GM12878 (cell line): ENCODE measurements at regions not wholly inside any gene's neighbourhood (a gene's known extent, or its start where the extent isn't known, plus 50 kb on each side); places are given as distances from the start of the nearest gene placed in this dataset.

Source experiments
- ATAC-seq: fragments of 200-7000 bp; cut with Tn5 transposase; 3 replicates; pipeline ENCODE4 v1.9.1; 2020; ENCODE audit warnings: mild to moderate bottlenecking, moderate library complexity
- BruUV-seq: library from RNA; stranded (reverse); fragments of 400-500 nt; replicated peaks from 2 replicates; lab custom pipeline; 2021; lab: Mats Ljungman, UMichigan
- CTCF ChIA-PET: fragments of 300-600 bp; sonication (Branson Sonifier 250); formaldehyde crosslinking; extraction: SDS; loops from one replicate; lab custom pipeline; 2021; ENCODE audit warnings: inconsistent platforms; lab: Yijun Ruan, JAX
- POLR2A ChIA-PET: fragments of 350-600 bp; formaldehyde crosslinking; extraction: SDS; loops from one replicate; lab custom pipeline; 2021; ENCODE audit warnings: inconsistent platforms; lab: Charles Lee
- RAD21 ChIA-PET: fragments of 300-600 bp; sonication (Branson Sonifier 250); formaldehyde crosslinking; loops from one replicate; lab custom pipeline; 2023; ENCODE audit warnings: antibody characterized with exemption; ENCODE audit not compliant: unreplicated experiment; lab: Charles Lee
- SMC1A ChIA-PET: fragments of 300-600 bp; sonication (Branson Sonifier 250); formaldehyde crosslinking; loops from one replicate; lab custom pipeline; 2023; ENCODE audit not compliant: unreplicated experiment, uncharacterized antibody; lab: Charles Lee
- DNase-seq: peaks from one replicate; pipeline ENCODE4 v3.0.0-alpha.2; 2011; ENCODE audit warnings: low read depth, low spot score
- FAIRE-seq: peaks from 3 replicates; lab custom pipeline; 2011; peaks lifted over from hg19 to GRCh38; lab: Jason Lieb, UNC
- H2AFZ ChIP-seq: 2 replicates; pipeline ENCODE4 v1.6.0; 2011; ENCODE audit warnings: low read depth, low read length, control low read depth; ENCODE audit not compliant: control insufficient read depth
- H3K27ac ChIP-seq: 2 replicates; pipeline ENCODE4 v1.5.1; 2011; ENCODE audit warnings: control low read depth; ENCODE audit not compliant: control insufficient read depth, insufficient read depth
- H3K27me3 ChIP-seq, 2 experiments: replicated peaks in 1 of 2; 2 replicates each; pipeline versions ENCODE4 v1.6.0 to v1.6.1; 2011; ENCODE audit warnings: low read length in 1 of 2; ENCODE audit not compliant: control insufficient read depth in 2 of 2, insufficient read depth in 2 of 2
- H3K36me3 ChIP-seq, 2 experiments: 2 replicates each; pipeline ENCODE4 v1.5.1; 2011; ENCODE audit warnings: low read length in 1 of 2; ENCODE audit not compliant: control insufficient read depth in 2 of 2, insufficient read depth in 2 of 2
- H3K4me1 ChIP-seq: 2 replicates; pipeline ENCODE4 v1.6.1; 2011; ENCODE audit warnings: mild to moderate bottlenecking, low read length, moderate library complexity, mixed read lengths; ENCODE audit not compliant: control insufficient read depth, insufficient read depth
- H3K4me2 ChIP-seq: 2 replicates; pipeline ENCODE4 v1.6.0; 2011; ENCODE audit warnings: control low read depth; ENCODE audit not compliant: control insufficient read depth, insufficient read depth
- H3K4me3 ChIP-seq: fragments of 200-600 bp; sonication (generic); 2 replicates; pipeline ENCODE4 v1.5.1; 2016
- H3K79me2 ChIP-seq: 2 replicates; pipeline ENCODE4 v1.6.0; 2011; ENCODE audit warnings: low read length; ENCODE audit not compliant: control insufficient read depth, insufficient read depth
- H3K9ac ChIP-seq: 2 replicates; pipeline ENCODE4 v1.8.0; 2011; ENCODE audit warnings: low read length, control low read depth, mixed read lengths; ENCODE audit not compliant: control insufficient read depth, insufficient read depth
- H3K9me3 ChIP-seq: replicated peaks from 3 replicates; pipeline ENCODE4 v1.5.1; 2011; ENCODE audit warnings: mild to moderate bottlenecking, low read length; ENCODE audit not compliant: control insufficient read depth, insufficient read depth
- H4K20me1 ChIP-seq: 2 replicates; pipeline ENCODE4 v1.6.0; 2011; ENCODE audit not compliant: control insufficient read depth, insufficient read depth
- CHD2 ChIP-seq: IDR thresholded peaks from 2 replicates; pipeline ENCODE4 v1.6.1; 2011; ENCODE audit warnings: low read depth, low read length, improper control_type of control experiment, borderline replicate concordance
- FOS ChIP-seq: IDR thresholded peaks from 3 replicates; pipeline ENCODE4 v1.6.1; 2011; ENCODE audit warnings: borderline replicate concordance; ENCODE audit not compliant: insufficient read length; ENCODE audit errors: extremely low read depth
- FOXM1 ChIP-seq: IDR thresholded peaks from 2 replicates; pipeline ENCODE4 v1.6.1; 2012; ENCODE audit warnings: low read depth, mild to moderate bottlenecking, inconsistent platforms, low read length, moderate library complexity
- GATAD2B ChIP-seq: fragments of 450-650 bp; conservative IDR thresholded peaks from 2 replicates; pipeline ENCODE4 v1.6.1; 2017; ENCODE audit warnings: low read depth, mild to moderate bottlenecking, moderate library complexity
- HCFC1 ChIP-seq: fragments of 150-350 bp; IDR thresholded peaks from 2 replicates; pipeline ENCODE4 v1.6.1; 2014; ENCODE audit warnings: low read length
- IKZF2 ChIP-seq, 2 experiments: fragments of 450-650 bp; IDR thresholded peaks; 2 replicates each; pipeline ENCODE4 v1.6.1; 2017; ENCODE audit warnings: mild to moderate bottlenecking in 2 of 2, moderate library complexity in 2 of 2
- MTA2 ChIP-seq: fragments of 450-650 bp; IDR thresholded peaks from 2 replicates; pipeline ENCODE4 v1.6.1; 2016; ENCODE audit warnings: low read depth, mild to moderate bottlenecking, moderate library complexity
- RCOR1 ChIP-seq: conservative IDR thresholded peaks from 2 replicates; pipeline ENCODE4 v1.6.1; 2012; ENCODE audit warnings: low read depth, low read length, improper control_type of control experiment
- SMAD5 ChIP-seq: IDR thresholded peaks from 2 replicates; pipeline ENCODE4 v1.6.1; 2016; ENCODE audit warnings: antibody characterized with exemption, low read depth
- SUZ12 ChIP-seq: fragments of 200-600 bp; sonication (generic); IDR thresholded peaks from one replicate; pipeline ENCODE4 v1.6.1; 2018; ENCODE audit warnings: antibody characterized with exemption, mild to moderate bottlenecking; ENCODE audit not compliant: unreplicated experiment
- TCF3 ChIP-seq: IDR thresholded peaks from 2 replicates; pipeline ENCODE4 v1.6.1; 2012; ENCODE audit warnings: low read depth, mild to moderate bottlenecking, low read length, borderline replicate concordance; ENCODE audit not compliant: insufficient read depth
- WGBS: methylation state at CpG from one replicate; pipeline ENCODE4 v1.1.6; 2016; ENCODE audit warnings: low lambda C conversion rate; ENCODE audit not compliant: insufficient replicate concordance, insufficient coverage; ENCODE audit errors: missing lambda C conversion rate; 5-methylcytosine and 5-hydroxymethylcytosine counted together
- in situ Hi-C: fragments of 300-500 bp; cut with MboI; formaldehyde crosslinking; loops from 9 replicates; pipeline ENCODE4 v1.14.3; 2018; ENCODE audit warnings: mixed read lengths
- intact Hi-C: fragments of 100-400 bp; cut with micrococcal nuclease; formaldehyde crosslinking; loops from one replicate; pipeline ENCODE4 v1.14.2; 2022; ENCODE audit not compliant: unreplicated experiment

DNA sequence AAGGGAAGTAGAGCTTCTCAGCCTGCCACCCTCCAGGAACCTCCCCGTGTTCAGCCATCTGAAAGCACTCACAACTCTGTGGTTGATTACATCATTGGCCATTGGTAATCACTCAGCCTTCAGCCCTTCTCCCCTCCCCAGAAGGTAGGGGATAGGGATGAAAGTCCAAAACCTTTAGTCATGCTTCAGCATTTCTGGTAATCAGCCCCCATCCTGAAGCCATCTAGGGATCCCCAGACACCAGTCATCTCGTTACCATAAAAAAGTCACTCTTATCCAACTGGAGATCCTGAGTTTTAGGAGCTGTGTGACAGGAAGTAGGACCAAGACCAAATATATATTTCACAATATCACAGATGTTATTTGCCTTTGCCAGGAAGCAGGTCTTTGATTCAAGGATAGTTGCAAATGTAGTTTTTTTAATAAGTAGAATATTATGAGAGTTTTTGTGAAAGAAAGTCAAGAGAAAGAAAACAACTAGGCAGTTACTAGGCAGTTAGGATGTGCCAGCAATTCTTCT lies 364.6 kb upstream of the NOCT start (continued):
- peak; percentile 49; the same call in 1 of the 2 replicates for TF ChIP-seq MTA2
- TF ChIP-seq FOS: no peak
- TF ChIP-seq CHD2: no peak
- no peak for TF ChIP-seq SUZ12
- peak; percentile 18 to 35; a peak in 2 of 4 replicates for TF ChIP-seq IKZF2 (IDR thresholded peaks at IDR 0.05)
- TF ChIP-seq GATAD2B: no peak
- TF ChIP-seq TCF3: no peak

DNA sequence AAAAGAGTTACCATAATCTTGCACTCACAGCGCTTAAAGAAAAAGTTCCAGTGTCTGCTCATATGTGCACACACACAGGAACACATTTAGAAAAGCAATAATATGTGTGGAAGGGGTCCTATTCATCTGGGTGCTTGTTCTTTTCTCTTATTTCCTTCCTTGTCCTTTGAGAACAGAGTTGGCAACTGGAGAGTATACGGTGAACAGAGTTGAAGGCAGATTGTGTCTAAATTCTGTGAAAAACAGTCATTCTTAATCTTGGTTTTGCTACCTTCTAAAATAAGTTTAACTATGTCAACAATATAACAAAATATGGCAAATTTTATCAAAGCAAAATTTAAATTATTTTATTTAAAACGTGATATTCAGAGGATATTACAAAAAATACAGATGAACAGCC lies 365.1 kb upstream of the NOCT start:
- Histone ChIP-seq H4K20me1 (no peaks in the 10 kb centered on the region), H2AFZ (no peak overlapping the region), H3K36me3 (no peaks in the 10 kb centered on the region), H3K9ac (no peak overlapping the region), H3K9me3 (no peaks in the 10 kb centered on the region), H3K4me3 (no peak overlapping the region), H3K4me1 (no peaks in the 10 kb centered on the region), H3K4me2 (no peak overlapping the region), H3K79me2 (no peaks in the 10 kb centered on the region), H3K27ac (no peak overlapping the region), H3K27me3 (no peaks in the 10 kb centered on the region)
- no peak for TF ChIP-seq SMAD5
- TF ChIP-seq HCFC1: no peak
- TF ChIP-seq FOXM1: no peak
- no peak for TF ChIP-seq RCOR1
- whole genome bisulfite sequencing: 47% methylated on average over 3 of the region's 3 CpGs
- DNase-seq (no peak), ATAC-seq (no peak), FAIRE-seq (no peak)
- intact Hi-C loops: no loop called here
- RAD21 ChIA-PET: interaction anchor here (1.0 kb wide), 1 partner anchor 23 kb away, joined by 4 read pairs; no protein-coding TSS in a partner anchor
- POLR2A ChIA-PET: no interaction called here
- in situ Hi-C loops: no loop called here
- no TSS peak for BruUV-seq
- CTCF ChIA-PET: no interaction called here
- SMC1A ChIA-PET: interaction anchor here (1.1 to 1.5 kb wide), 5 partner anchors 13 to 29 kb away, joined by 3 to 7 read pairs (median 4); no protein-coding TSS in a partner anchor
